GM12872 (cell line): ENCODE measurements at regions not wholly inside any gene's neighbourhood (a gene's known extent, or its start where the extent isn't known, plus 50 kb on each side); places are given as distances from the start of the nearest gene placed in this dataset.

Experiments
- CTCF ChIP-seq: IDR thresholded peaks from 3 replicates; pipeline ENCODE4 v1.5.1; 2011; ENCODE audit warnings: low read depth, mild to moderate bottlenecking, low read length, moderate library complexity; ENCODE audit not compliant: insufficient read depth

- TF ChIP-seq CTCF: no peak
These were observed 346.4 kb upstream of the CNTN5 start for GRCh38 chr11:98674390-98674789.

GRCh38 chr11:98679673-98680072, 341.1 kb upstream of the CNTN5 start:
- no peak for TF ChIP-seq CTCF

GRCh38 chr11:98701541-98701940, 319.2 kb upstream of the CNTN5 start:
- TF ChIP-seq CTCF: no peak

GRCh38 chr11:98703779-98704556, 316.8 kb upstream of the CNTN5 start:
- TF ChIP-seq CTCF: no peak

- TF ChIP-seq CTCF: no peak
These were observed 310.7 kb upstream of the CNTN5 start for GRCh38 chr11:98710026-98710425.

- TF ChIP-seq CTCF: no peak
These were observed 309.8 kb upstream of the CNTN5 start for GRCh38 chr11:98710986-98711385.

GRCh38 chr11:98720951-98721350, 299.8 kb upstream of the CNTN5 start:
- no peak for TF ChIP-seq CTCF
